ENCODE measurements at regions not wholly inside any gene's neighbourhood (a gene's known extent, or its start where the extent isn't known, plus 50 kb on each side); places are given as distances from the start of the nearest gene placed in this dataset.

DNA sequence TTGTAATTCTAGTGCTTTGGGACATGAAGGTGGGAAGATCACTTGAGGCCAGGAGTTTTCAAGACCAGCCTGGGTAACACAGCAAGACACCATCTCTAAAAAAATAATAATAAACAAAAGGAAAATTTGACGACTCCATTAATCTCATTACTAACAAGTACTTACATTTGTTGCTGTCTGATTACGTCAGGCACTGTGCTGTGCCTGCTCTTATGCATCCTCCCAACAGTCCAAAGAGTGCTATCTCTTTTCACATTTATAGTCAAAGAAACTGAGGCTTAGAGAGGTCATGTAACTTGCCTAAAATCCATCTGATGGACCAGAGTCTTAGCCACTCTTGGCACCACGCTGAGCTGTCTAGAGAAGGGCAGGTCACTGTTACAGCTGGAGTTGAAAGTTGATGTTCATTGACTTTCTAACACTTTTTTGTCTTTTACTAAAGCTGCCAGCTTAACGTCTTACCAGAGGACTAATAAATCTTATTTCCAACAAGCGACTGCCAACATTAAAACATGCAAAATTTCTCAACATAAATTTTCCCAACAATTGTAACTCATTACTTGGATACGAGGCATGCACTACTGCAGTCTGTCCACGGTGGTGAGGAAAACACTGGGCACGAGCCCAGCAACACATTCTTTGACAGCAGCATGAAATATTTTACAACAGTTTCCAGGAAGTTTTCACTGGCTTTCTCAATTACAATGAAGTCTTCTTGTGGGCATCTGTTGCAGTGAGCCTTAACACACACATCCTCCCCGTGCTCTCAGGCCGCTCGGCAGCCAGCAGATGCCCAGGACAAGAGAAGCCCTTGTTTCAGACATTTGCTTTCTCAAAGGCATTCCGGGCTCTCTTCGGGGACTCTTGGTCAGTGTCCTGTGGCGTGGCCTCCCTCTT lies 262.9 kb upstream of the PROX1 start:
- TF ChIP-seq CTCF (conservative IDR thresholded peaks at IDR 0.05; ENCODE audit: low read length), result no peak
- TF ChIP-seq EZH2phosphoT487 (IDR thresholded peaks at IDR 0.05; ENCODE audit: borderline replicate concordance, low read depth, low read length), result no peak
